Aorta (tissue), 5 donors: ENCODE measurements at regions not wholly inside any gene's neighbourhood (a gene's known extent, or its start where the extent isn't known, plus 50 kb on each side); places are given as distances from the start of the nearest gene placed in this dataset.
"Not testable (repeated sequence)": the region's sequence is repeated elsewhere in the genome, so short reads cannot be mapped to it uniquely, and the experiment has no call there.

ENCODE experiments used
- ATAC-seq: fragments of 200-7000 bp; cut with Tn5 transposase; one replicate; pipeline ENCODE4 v1.9.1; 2022; ENCODE audit warnings: moderate library complexity; ENCODE audit not compliant: low FRiP score
- DNase-seq, 2 donors: peaks; one replicate each; pipeline ENCODE4 v3.0.0-alpha.2; 2020
- H3K27ac ChIP-seq, 2 donors: one replicate each; pipeline ENCODE4 v1.5.1; 2013; ENCODE audit warnings: low read length in 2 of 2, mild to moderate bottlenecking in 2 of 2, moderate library complexity in 2 of 2, control low read depth in 1 of 2, inconsistent platforms in 1 of 2, low read depth in 1 of 2
- H3K27me3 ChIP-seq, 2 donors: one replicate each; pipeline ENCODE4 v1.6.1; 2013; ENCODE audit warnings: control low read depth in 1 of 2, low read length in 1 of 2, mild to moderate bottlenecking in 1 of 2, moderate library complexity in 1 of 2; ENCODE audit not compliant: insufficient read depth in 2 of 2, control insufficient read depth in 1 of 2
- H3K36me3 ChIP-seq, 2 donors: one replicate each; pipeline ENCODE4 v1.6.1; 2013; ENCODE audit warnings: control low read depth in 1 of 2, low read length in 1 of 2, mild to moderate bottlenecking in 1 of 2; ENCODE audit not compliant: insufficient read depth in 2 of 2, control insufficient read depth in 1 of 2
- H3K4me1 ChIP-seq, 2 donors: one replicate each; pipeline ENCODE4 v1.6.1; 2013; ENCODE audit warnings: low read length in 2 of 2, control low read depth in 1 of 2, mild to moderate bottlenecking in 1 of 2, moderate library complexity in 1 of 2; ENCODE audit not compliant: insufficient read depth in 2 of 2, control insufficient read depth in 1 of 2
- H3K4me3 ChIP-seq, 2 donors: one replicate each; pipeline ENCODE4 v1.5.1; 2013; ENCODE audit warnings: low read length in 2 of 2, control low read depth in 1 of 2, mild to moderate bottlenecking in 1 of 2
- H3K9me3 ChIP-seq: one replicate; pipeline ENCODE4 v1.6.1; 2013; ENCODE audit warnings: mild to moderate bottlenecking, low read length; ENCODE audit not compliant: control insufficient read depth
- WGBS, 2 donors: extraction: QIAGEN DNeasy Blood & Tissue Kit; methylation state at CpG; one replicate each; pipeline ENCODE4 v1.1.7; 2013; 5-methylcytosine and 5-hydroxymethylcytosine counted together
- intact Hi-C, 2 donors: fragments of 100-400 bp; cut with DNase I; formaldehyde crosslinking; loops; one replicate each; pipeline versions ENCODE4 v1.14.2 to v1.15.0; 2022
- donor health status: healthy with polysubstance abuse.
- donor health status: Bipolar disorder and iron deficiency.
- donor health status: DM: no; HTN: no; CAD: no.
- donor health status: DM: no; HTN: no; CAD: no.
- donor health status: DM: yes; HTN: yes; CAD: no.

- DNase-seq (no peak), ATAC-seq (no peak)
- Histone ChIP-seq H3K27ac (no peak overlapping the region), H3K4me1 (no peaks in the 10 kb centered on the region), H3K4me3 (no peak overlapping the region), H3K27me3 (no peaks in the 10 kb centered on the region), H3K9me3 (no peaks in the 10 kb centered on the region), H3K36me3 (no peaks in the 10 kb centered on the region)
- intact Hi-C loops, result no loop called here
- WGBS, 2 donors, result 65 to 73% methylated on average over 10 of the region's 10 CpGs
These were observed 511.2 kb downstream of the DCDC2C start for GRCh38 chr2:4214444-4215205.

- intact Hi-C loops, result no loop called here
- Histone ChIP-seq H3K4me1 (no peaks in the 10 kb centered on the region), H3K4me3 (no peak overlapping the region), H3K27ac (no peak overlapping the region), H3K9me3 (peaks cover 3% of the 10 kb centered on the region), H3K36me3 (no peaks in the 10 kb centered on the region), H3K27me3 (no peaks in the 10 kb centered on the region)
- ATAC-seq (no peak), DNase-seq (no peak)
- 86 to 89% methylated on average over 1 of the region's 1 CpG for WGBS, 2 donors
These were observed 514.4 kb downstream of the DCDC2C start for GRCh38 chr2:4217737-4218136.

GRCh38 chr2:4219101-4219500 is 515.7 kb downstream of the DCDC2C start:
- 50 to 60% methylated on average over 1 of the region's 1 CpG for WGBS, 2 donors
- intact Hi-C loops, result no loop called here

GRCh38 chr2:4219571-4219970 is 516.2 kb downstream of the DCDC2C start:
- ATAC-seq (no peak), DNase-seq (no peak)
- peaks cover 3% of the 10 kb centered on the region for H3K9me3 ChIP-seq
- no peaks in the 10 kb centered on the region for H3K4me1 ChIP-seq
- no peaks in the 10 kb centered on the region for H3K36me3 ChIP-seq
- no peaks in the 10 kb centered on the region for H3K27me3 ChIP-seq
- WGBS, 2 donors, result 18 to 22% methylated on average over 1 of the region's 1 CpG
- H3K27ac ChIP-seq, result no peak overlapping the region
- H3K4me3 ChIP-seq, result no peak overlapping the region
- intact Hi-C loops, result no loop called here

More at GRCh38 chr2:4219101-4219500, 515.7 kb downstream of the DCDC2C start:
- no peak for DNase-seq
- no peaks in the 10 kb centered on the region for H3K36me3 ChIP-seq
- H3K4me3 ChIP-seq, result no peak overlapping the region
- H3K9me3 ChIP-seq, result peaks cover 3% of the 10 kb centered on the region
- no peak overlapping the region for H3K27ac ChIP-seq
- no peaks in the 10 kb centered on the region for H3K27me3 ChIP-seq
- ATAC-seq, result no peak
- H3K4me1 ChIP-seq, result no peaks in the 10 kb centered on the region

- 77 to 87% methylated on average over 1 of the region's 1 CpG for WGBS, 2 donors
- Histone ChIP-seq H3K27ac (no peak overlapping the region), H3K36me3 (no peaks in the 10 kb centered on the region), H3K9me3 (peaks cover 3% of the 10 kb centered on the region), H3K4me3 (no peak overlapping the region), H3K27me3 (no peaks in the 10 kb centered on the region), H3K4me1 (no peaks in the 10 kb centered on the region)
- DNase-seq (no peak), ATAC-seq (no peak)
- intact Hi-C loops, result no loop called here
These were observed 518.1 kb downstream of the DCDC2C start for GRCh38 chr2:4221434-4221833.

- ATAC-seq, result no peak
- no peaks in the 10 kb centered on the region for H3K36me3 ChIP-seq
- H3K4me1 ChIP-seq, result no peaks in the 10 kb centered on the region
- H3K27me3 ChIP-seq, result no peaks in the 10 kb centered on the region
- DNase-seq, result no peak
- no peak overlapping the region for H3K27ac ChIP-seq
- H3K4me3 ChIP-seq, result no peak overlapping the region
- WGBS, 2 donors, result 84 to 94% methylated on average over 6 of the region's 6 CpGs
- peaks cover 3% of the 10 kb centered on the region for H3K9me3 ChIP-seq
- intact Hi-C loops, result no loop called here
These were observed 518.5 kb downstream of the DCDC2C start for GRCh38 chr2:4221845-4222244.

- H3K4me1 ChIP-seq, intact Hi-C loops, ATAC-seq, H3K27me3 ChIP-seq, H3K4me3 ChIP-seq, H3K9me3 ChIP-seq, DNase-seq, H3K36me3 ChIP-seq, H3K27ac ChIP-seq: not testable (repeated sequence)
- 96 to 98% methylated on average over 9 of the region's 9 CpGs for WGBS, 2 donors
These were observed 541.0 kb downstream of the DCDC2C start for GRCh38 chr2:4244422-4244821.

- Histone ChIP-seq H3K9me3 (no peaks in the 10 kb centered on the region), H3K27me3 (no peaks in the 10 kb centered on the region), H3K4me3 (no peak overlapping the region), H3K4me1 (no peaks in the 10 kb centered on the region), H3K36me3 (no peaks in the 10 kb centered on the region), H3K27ac (no peak overlapping the region)
- 40 to 51% methylated on average over 11 of the region's 11 CpGs for WGBS, 2 donors
- no peak for ATAC-seq
- intact Hi-C loops, result no loop called here
- DNase-seq, result no peak
These were observed 543.2 kb downstream of the DCDC2C start for GRCh38 chr2:4246364-4247131.

GRCh38 chr2:4247791-4248190 is 544.4 kb downstream of the DCDC2C start:
- Histone ChIP-seq H3K27ac (no peak overlapping the region), H3K4me1 (no peaks in the 10 kb centered on the region), H3K4me3 (no peak overlapping the region), H3K27me3 (no peaks in the 10 kb centered on the region), H3K36me3 (no peaks in the 10 kb centered on the region), H3K9me3 (no peaks in the 10 kb centered on the region)
- no peak for DNase-seq
- WGBS, 2 donors, result 45 to 49% methylated on average over 3 of the region's 3 CpGs
- intact Hi-C loops, result no loop called here
- no peak for ATAC-seq
